ENCODE measurements at regions not wholly inside any gene's neighbourhood (a gene's known extent, or its start where the extent isn't known, plus 50 kb on each side); places are given as distances from the start of the nearest gene placed in this dataset.

- TF ChIP-seq ELF1 (IDR thresholded peaks at IDR 0.05; ENCODE audit: borderline replicate concordance, low read depth) = no peak
- TF ChIP-seq ZBTB33 (IDR thresholded peaks at IDR 0.05; ENCODE audit: extremely low read depth, insufficient replicate concordance, low read length) = no peak
- no peak for TF ChIP-seq ZFX (IDR thresholded peaks at IDR 0.05)
- no peak for TF ChIP-seq JUND (IDR thresholded peaks at IDR 0.05)
- no peak for TF ChIP-seq SP1 (IDR thresholded peaks at IDR 0.05; ENCODE audit: low read depth)
Measured at GRCh38 chr16:13421726-13422125, 498.2 kb upstream of the ERCC4 start (continued).

- no peaks in the 10 kb centered on the region for H3K36me3 ChIP-seq (ENCODE audit: control insufficient read depth in 1 of 2, insufficient read depth in 2 of 2, low read length in 2 of 2)
- H3K4me2 ChIP-seq (ENCODE audit: low read length) = no peak overlapping the region
- H3K9me2 ChIP-seq (ENCODE audit: insufficient read depth) = no peaks in the 10 kb centered on the region
- H4K20me1 ChIP-seq (ENCODE audit: insufficient read depth) = no peaks in the 10 kb centered on the region
- no peak for DNase-seq (ENCODE audit: low read depth, low spot score)
- ChIA-PET CTCF (no interaction called here), RAD21 (ENCODE audit: low non-redundant PET in 1 of 2, low total read pairs in 2 of 2, uncharacterized antibody in 2 of 2, unreplicated experiment in 2 of 2) (no interaction called here), POLR2A (no interaction called here)
- no peaks in the 10 kb centered on the region for H3K79me2 ChIP-seq (ENCODE audit: insufficient read depth, low read length)
- H3K9me3 ChIP-seq (ENCODE audit: control insufficient read depth in 1 of 2, insufficient read depth in 1 of 2, low read depth in 1 of 2, low read length in 2 of 2) = no peaks in the 10 kb centered on the region
- no peak overlapping the region for H2AFZ ChIP-seq (ENCODE audit: low read depth, low read length, poor library complexity, severe bottlenecking)
- H3K4me3 ChIP-seq (replicated peaks in 1 of 2; ENCODE audit: low read depth in 1 of 2, low read length in 2 of 2) = no peak overlapping the region
- no peak for ATAC-seq
- intact Hi-C loops (cut with micrococcal nuclease) = no loop called here
- BruUV-seq (replicated peaks) = no TSS peak
- H3K27ac ChIP-seq (ENCODE audit: low read depth, low read length) = no peak overlapping the region
- H3K4me1 ChIP-seq (ENCODE audit: control insufficient read depth in 1 of 2, insufficient read depth in 2 of 2, low read length in 2 of 2) = no peaks in the 10 kb centered on the region
- TF ChIP-seq YY1 (IDR thresholded peaks at IDR 0.05; ENCODE audit: extremely low read depth, insufficient replicate concordance, low read depth, low read length) (no peak), ZBTB33 (IDR thresholded peaks at IDR 0.05; ENCODE audit: extremely low read depth, insufficient replicate concordance, low read length) (no peak), POLR2AphosphoS5 (IDR thresholded peaks at IDR 0.05; ENCODE audit: low read depth, low read length) (no peak), ZFX (IDR thresholded peaks at IDR 0.05) (no peak), TCF7L2 (IDR thresholded peaks at IDR 0.05; ENCODE audit: borderline replicate concordance, extremely low read depth, insufficient read depth, insufficient read length) (no peak), POLR2A (IDR thresholded peaks at IDR 0.05; ENCODE audit: borderline replicate concordance, extremely low read depth, insufficient read depth, insufficient read length) (no peak), EZH2phosphoT487 (IDR thresholded peaks at IDR 0.05; ENCODE audit: borderline replicate concordance) (no peak), ELF1 (IDR thresholded peaks at IDR 0.05; ENCODE audit: borderline replicate concordance, low read depth) (no peak), JUND (IDR thresholded peaks at IDR 0.05) (no peak), EGR1 (IDR thresholded peaks at IDR 0.05; ENCODE audit: low read depth) (no peak)
- no peak overlapping the region for H3K9ac ChIP-seq (ENCODE audit: low read length)
- no peaks in the 10 kb centered on the region for H3K27me3 ChIP-seq (ENCODE audit: insufficient read depth, low read length)
Measured at GRCh38 chr16:13425836-13426235, 494.1 kb upstream of the ERCC4 start.
